HEK293 (cell line): ENCODE measurements at regions not wholly inside any gene's neighbourhood (a gene's known extent, or its start where the extent isn't known, plus 50 kb on each side); places are given as distances from the start of the nearest gene placed in this dataset.

ENCODE experiments used
- BCL11A ChIP-seq: fragments of 450-650 bp; formaldehyde crosslinking; IDR thresholded peaks from 2 replicates; pipeline ENCODE4 v1.5.1; 2016; ENCODE audit warnings: low read depth, missing biosample characterization, missing genetic modification characterization
- KLF9 ChIP-seq: fragments of 450-650 bp; formaldehyde crosslinking; IDR thresholded peaks from 2 replicates; pipeline ENCODE4 v1.5.1; 2016; ENCODE audit warnings: missing biosample characterization, missing genetic modification characterization, low read depth
- RBAK ChIP-seq: fragments of 450-650 bp; formaldehyde crosslinking; IDR thresholded peaks from 2 replicates; pipeline ENCODE4 v1.5.1; 2016; ENCODE audit warnings: missing biosample characterization, missing genetic modification characterization
- ZFP37 ChIP-seq: fragments of 450-650 bp; formaldehyde crosslinking; IDR thresholded peaks from 2 replicates; pipeline ENCODE4 v1.5.1; 2016; ENCODE audit warnings: missing biosample characterization, missing genetic modification characterization
- ZNF274 ChIP-seq, 2 experiments: fragments of 200-500 bp in 1 of 2; fragments of 450-650 bp in 1 of 2; sonication (Bioruptor generic) in 1 of 2; formaldehyde crosslinking in 1 of 2; IDR thresholded peaks; 2 replicates each; pipeline versions ENCODE4 v1.5.1 to v1.6.1; 2014 to 2016; ENCODE audit warnings: borderline replicate concordance in 1 of 2, inconsistent platforms in 1 of 2, low read length in 1 of 2, missing biosample characterization in 1 of 2, missing genetic modification characterization in 1 of 2
- ZNF341 ChIP-seq: fragments of 450-650 bp; formaldehyde crosslinking; IDR thresholded peaks from 2 replicates; pipeline ENCODE4; 2016; ENCODE audit warnings: low read depth, missing biosample characterization, missing genetic modification characterization
- ZNF660 ChIP-seq: fragments of 450-650 bp; IDR thresholded peaks from 2 replicates; pipeline ENCODE4 v1.5.1; 2018; ENCODE audit warnings: missing biosample characterization, mild to moderate bottlenecking, missing genetic modification characterization
- TF ChIP-seq, protein P1 (sequence below): fragments of 450-650 bp; formaldehyde crosslinking; IDR thresholded peaks from 2 replicates; pipeline ENCODE4 v1.5.1; 2016; ENCODE audit warnings: missing biosample characterization, missing genetic modification characterization
- TF ChIP-seq, protein P2 (sequence below): fragments of 450-650 bp; IDR thresholded peaks from 2 replicates; pipeline ENCODE4 v1.5.1; 2018; ENCODE audit warnings: missing biosample characterization, mild to moderate bottlenecking, missing genetic modification characterization
- TF ChIP-seq, protein P3 (sequence below): fragments of 450-650 bp; formaldehyde crosslinking; IDR thresholded peaks from 2 replicates; pipeline ENCODE4 v1.5.1; 2016; ENCODE audit warnings: missing biosample characterization, missing genetic modification characterization
- TF ChIP-seq, protein P4 (sequence below): IDR thresholded peaks from 2 replicates; pipeline ENCODE4 v1.6.1; 2011; ENCODE audit warnings: mild to moderate bottlenecking, low read depth, low read length, borderline replicate concordance
- TF ChIP-seq, protein P5 (sequence below): fragments of 450-650 bp; formaldehyde crosslinking; IDR thresholded peaks from 2 replicates; pipeline ENCODE4 v1.5.1; 2016; ENCODE audit warnings: missing biosample characterization, missing genetic modification characterization, borderline replicate concordance
- TF ChIP-seq, protein P6 (sequence below): fragments of 450-650 bp; IDR thresholded peaks from 2 replicates; pipeline ENCODE4 v1.5.1; 2018; ENCODE audit warnings: missing biosample characterization, missing genetic modification characterization
- TF ChIP-seq, protein P7 (sequence below): fragments of 450-650 bp; formaldehyde crosslinking; IDR thresholded peaks from 2 replicates; pipeline ENCODE4 v1.5.1; 2017; ENCODE audit warnings: missing biosample characterization, missing genetic modification characterization

DNA sequence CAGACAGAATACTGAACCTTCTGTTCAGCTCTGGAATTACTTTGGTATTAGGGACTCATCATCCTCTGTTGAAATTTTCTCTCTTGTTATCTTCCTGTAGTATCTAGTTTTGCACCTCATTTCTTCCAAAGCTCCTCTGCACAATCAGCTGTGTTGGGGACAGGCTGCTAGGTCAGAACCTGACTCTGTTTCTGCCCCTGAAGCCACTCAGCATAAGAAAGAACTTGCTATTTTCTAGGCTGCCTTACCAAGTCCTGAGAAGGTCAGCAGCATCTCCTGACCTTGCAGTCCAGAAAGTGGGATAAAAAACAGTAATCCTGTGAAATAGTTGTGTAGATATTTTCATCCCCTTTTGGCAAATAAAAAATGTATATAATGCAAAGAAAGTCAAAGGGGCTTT lies 862.6 kb downstream of the SORCS3 start:
- TF ChIP-seq, protein P1, sequence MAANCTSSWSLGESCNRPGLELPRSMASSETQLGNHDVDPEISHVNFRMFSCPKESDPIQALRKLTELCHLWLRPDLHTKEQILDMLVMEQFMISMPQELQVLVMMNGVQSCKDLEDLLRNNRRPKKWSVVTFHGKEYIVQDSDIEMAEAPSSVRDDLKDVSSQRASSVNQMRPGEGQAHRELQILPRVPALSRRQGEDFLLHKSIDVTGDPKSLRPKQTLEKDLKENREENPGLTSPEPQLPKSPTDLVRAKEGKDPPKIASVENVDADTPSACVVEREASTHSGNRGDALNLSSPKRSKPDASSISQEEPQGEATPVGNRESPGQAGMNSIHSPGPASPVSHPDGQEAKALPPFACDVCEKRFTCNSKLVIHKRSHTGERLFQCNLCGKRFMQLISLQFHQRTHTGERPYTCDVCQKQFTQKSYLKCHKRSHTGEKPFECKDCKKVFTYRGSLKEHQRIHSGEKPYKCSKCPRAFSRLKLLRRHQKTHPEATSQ (tag by site-specific recombination): no peak
- TF ChIP-seq ZNF341 (no peak), ZFP37 (tag by site-specific recombination) (no peak), ZNF660 (no peak), BCL11A (tag by site-specific recombination) (no peak), KLF9 (tag by site-specific recombination) (no peak), ZNF274 (IDR thresholded peaks at IDR 0.05; ENCODE audit: low read length) (no peak), ZNF274 (tag by site-specific recombination; IDR thresholded peaks at IDR 0.05; ENCODE audit: borderline replicate concordance) (no peak), RBAK (tag by site-specific recombination) (no peak)
- TF ChIP-seq, protein P2, sequence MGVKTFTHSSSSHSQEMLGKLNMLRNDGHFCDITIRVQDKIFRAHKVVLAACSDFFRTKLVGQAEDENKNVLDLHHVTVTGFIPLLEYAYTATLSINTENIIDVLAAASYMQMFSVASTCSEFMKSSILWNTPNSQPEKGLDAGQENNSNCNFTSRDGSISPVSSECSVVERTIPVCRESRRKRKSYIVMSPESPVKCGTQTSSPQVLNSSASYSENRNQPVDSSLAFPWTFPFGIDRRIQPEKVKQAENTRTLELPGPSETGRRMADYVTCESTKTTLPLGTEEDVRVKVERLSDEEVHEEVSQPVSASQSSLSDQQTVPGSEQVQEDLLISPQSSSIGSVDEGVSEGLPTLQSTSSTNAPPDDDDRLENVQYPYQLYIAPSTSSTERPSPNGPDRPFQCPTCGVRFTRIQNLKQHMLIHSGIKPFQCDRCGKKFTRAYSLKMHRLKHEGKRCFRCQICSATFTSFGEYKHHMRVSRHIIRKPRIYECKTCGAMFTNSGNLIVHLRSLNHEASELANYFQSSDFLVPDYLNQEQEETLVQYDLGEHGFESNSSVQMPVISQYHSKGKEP: no peak
- TF ChIP-seq, protein P3, sequence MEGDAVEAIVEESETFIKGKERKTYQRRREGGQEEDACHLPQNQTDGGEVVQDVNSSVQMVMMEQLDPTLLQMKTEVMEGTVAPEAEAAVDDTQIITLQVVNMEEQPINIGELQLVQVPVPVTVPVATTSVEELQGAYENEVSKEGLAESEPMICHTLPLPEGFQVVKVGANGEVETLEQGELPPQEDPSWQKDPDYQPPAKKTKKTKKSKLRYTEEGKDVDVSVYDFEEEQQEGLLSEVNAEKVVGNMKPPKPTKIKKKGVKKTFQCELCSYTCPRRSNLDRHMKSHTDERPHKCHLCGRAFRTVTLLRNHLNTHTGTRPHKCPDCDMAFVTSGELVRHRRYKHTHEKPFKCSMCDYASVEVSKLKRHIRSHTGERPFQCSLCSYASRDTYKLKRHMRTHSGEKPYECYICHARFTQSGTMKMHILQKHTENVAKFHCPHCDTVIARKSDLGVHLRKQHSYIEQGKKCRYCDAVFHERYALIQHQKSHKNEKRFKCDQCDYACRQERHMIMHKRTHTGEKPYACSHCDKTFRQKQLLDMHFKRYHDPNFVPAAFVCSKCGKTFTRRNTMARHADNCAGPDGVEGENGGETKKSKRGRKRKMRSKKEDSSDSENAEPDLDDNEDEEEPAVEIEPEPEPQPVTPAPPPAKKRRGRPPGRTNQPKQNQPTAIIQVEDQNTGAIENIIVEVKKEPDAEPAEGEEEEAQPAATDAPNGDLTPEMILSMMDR: no peak
- TF ChIP-seq, protein P4, sequence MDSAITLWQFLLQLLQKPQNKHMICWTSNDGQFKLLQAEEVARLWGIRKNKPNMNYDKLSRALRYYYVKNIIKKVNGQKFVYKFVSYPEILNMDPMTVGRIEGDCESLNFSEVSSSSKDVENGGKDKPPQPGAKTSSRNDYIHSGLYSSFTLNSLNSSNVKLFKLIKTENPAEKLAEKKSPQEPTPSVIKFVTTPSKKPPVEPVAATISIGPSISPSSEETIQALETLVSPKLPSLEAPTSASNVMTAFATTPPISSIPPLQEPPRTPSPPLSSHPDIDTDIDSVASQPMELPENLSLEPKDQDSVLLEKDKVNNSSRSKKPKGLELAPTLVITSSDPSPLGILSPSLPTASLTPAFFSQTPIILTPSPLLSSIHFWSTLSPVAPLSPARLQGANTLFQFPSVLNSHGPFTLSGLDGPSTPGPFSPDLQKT: no peak
- TF ChIP-seq, protein P5, sequence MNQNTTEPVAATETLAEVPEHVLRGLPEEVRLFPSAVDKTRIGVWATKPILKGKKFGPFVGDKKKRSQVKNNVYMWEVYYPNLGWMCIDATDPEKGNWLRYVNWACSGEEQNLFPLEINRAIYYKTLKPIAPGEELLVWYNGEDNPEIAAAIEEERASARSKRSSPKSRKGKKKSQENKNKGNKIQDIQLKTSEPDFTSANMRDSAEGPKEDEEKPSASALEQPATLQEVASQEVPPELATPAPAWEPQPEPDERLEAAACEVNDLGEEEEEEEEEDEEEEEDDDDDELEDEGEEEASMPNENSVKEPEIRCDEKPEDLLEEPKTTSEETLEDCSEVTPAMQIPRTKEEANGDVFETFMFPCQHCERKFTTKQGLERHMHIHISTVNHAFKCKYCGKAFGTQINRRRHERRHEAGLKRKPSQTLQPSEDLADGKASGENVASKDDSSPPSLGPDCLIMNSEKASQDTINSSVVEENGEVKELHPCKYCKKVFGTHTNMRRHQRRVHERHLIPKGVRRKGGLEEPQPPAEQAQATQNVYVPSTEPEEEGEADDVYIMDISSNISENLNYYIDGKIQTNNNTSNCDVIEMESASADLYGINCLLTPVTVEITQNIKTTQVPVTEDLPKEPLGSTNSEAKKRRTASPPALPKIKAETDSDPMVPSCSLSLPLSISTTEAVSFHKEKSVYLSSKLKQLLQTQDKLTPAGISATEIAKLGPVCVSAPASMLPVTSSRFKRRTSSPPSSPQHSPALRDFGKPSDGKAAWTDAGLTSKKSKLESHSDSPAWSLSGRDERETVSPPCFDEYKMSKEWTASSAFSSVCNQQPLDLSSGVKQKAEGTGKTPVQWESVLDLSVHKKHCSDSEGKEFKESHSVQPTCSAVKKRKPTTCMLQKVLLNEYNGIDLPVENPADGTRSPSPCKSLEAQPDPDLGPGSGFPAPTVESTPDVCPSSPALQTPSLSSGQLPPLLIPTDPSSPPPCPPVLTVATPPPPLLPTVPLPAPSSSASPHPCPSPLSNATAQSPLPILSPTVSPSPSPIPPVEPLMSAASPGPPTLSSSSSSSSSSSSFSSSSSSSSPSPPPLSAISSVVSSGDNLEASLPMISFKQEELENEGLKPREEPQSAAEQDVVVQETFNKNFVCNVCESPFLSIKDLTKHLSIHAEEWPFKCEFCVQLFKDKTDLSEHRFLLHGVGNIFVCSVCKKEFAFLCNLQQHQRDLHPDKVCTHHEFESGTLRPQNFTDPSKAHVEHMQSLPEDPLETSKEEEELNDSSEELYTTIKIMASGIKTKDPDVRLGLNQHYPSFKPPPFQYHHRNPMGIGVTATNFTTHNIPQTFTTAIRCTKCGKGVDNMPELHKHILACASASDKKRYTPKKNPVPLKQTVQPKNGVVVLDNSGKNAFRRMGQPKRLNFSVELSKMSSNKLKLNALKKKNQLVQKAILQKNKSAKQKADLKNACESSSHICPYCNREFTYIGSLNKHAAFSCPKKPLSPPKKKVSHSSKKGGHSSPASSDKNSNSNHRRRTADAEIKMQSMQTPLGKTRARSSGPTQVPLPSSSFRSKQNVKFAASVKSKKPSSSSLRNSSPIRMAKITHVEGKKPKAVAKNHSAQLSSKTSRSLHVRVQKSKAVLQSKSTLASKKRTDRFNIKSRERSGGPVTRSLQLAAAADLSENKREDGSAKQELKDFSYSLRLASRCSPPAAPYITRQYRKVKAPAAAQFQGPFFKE (tag by site-specific recombination): no peak
- TF ChIP-seq, protein P6, sequence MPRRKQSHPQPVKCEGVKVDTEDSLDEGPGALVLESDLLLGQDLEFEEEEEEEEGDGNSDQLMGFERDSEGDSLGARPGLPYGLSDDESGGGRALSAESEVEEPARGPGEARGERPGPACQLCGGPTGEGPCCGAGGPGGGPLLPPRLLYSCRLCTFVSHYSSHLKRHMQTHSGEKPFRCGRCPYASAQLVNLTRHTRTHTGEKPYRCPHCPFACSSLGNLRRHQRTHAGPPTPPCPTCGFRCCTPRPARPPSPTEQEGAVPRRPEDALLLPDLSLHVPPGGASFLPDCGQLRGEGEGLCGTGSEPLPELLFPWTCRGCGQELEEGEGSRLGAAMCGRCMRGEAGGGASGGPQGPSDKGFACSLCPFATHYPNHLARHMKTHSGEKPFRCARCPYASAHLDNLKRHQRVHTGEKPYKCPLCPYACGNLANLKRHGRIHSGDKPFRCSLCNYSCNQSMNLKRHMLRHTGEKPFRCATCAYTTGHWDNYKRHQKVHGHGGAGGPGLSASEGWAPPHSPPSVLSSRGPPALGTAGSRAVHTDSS (tag by site-specific recombination): no peak
- TF ChIP-seq, protein P7, sequence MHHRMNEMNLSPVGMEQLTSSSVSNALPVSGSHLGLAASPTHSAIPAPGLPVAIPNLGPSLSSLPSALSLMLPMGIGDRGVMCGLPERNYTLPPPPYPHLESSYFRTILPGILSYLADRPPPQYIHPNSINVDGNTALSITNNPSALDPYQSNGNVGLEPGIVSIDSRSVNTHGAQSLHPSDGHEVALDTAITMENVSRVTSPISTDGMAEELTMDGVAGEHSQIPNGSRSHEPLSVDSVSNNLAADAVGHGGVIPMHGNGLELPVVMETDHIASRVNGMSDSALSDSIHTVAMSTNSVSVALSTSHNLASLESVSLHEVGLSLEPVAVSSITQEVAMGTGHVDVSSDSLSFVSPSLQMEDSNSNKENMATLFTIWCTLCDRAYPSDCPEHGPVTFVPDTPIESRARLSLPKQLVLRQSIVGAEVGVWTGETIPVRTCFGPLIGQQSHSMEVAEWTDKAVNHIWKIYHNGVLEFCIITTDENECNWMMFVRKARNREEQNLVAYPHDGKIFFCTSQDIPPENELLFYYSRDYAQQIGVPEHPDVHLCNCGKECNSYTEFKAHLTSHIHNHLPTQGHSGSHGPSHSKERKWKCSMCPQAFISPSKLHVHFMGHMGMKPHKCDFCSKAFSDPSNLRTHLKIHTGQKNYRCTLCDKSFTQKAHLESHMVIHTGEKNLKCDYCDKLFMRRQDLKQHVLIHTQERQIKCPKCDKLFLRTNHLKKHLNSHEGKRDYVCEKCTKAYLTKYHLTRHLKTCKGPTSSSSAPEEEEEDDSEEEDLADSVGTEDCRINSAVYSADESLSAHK (tag by site-specific recombination): no peak
